GM18520 (cell line): ENCODE measurements at regions not wholly inside any gene's neighbourhood (a gene's known extent, or its start where the extent isn't known, plus 50 kb on each side); places are given as distances from the start of the nearest gene placed in this dataset.

Source experiments
- ATAC-seq: cut with Tn5 transposase; IDR thresholded peaks from one replicate; pipeline ENCODE4 v1.9.1; 2021; ENCODE audit not compliant: unreplicated experiment

GRCh38 chr18:8962855-8963635 is 139.5 kb upstream of the NDUFV2 start:
- no peak for ATAC-seq

- ATAC-seq, result no peak
These were observed 138.6 kb upstream of the NDUFV2 start for GRCh38 chr18:8963876-8964275.

- no peak for ATAC-seq
These were observed 137.1 kb upstream of the NDUFV2 start for GRCh38 chr18:8965398-8965797.

- no peak for ATAC-seq
These were observed 135.7 kb upstream of the NDUFV2 start for GRCh38 chr18:8966821-8967220.

GRCh38 chr18:8967573-8967972 is 134.9 kb upstream of the NDUFV2 start:
- ATAC-seq, result no peak

GRCh38 chr18:8969639-8970390 is 132.7 kb upstream of the NDUFV2 start:
- ATAC-seq, result no peak

- no peak for ATAC-seq
These were observed 131.7 kb upstream of the NDUFV2 start for GRCh38 chr18:8970843-8971242.

GRCh38 chr18:8972116-8972515 is 130.4 kb upstream of the NDUFV2 start:
- no peak for ATAC-seq

GRCh38 chr18:8974279-8974678 is 128.2 kb upstream of the NDUFV2 start:
- no peak for ATAC-seq

GRCh38 chr18:8974696-8975095 is 127.8 kb upstream of the NDUFV2 start:
- ATAC-seq, result no peak

GRCh38 chr18:8975624-8976023 is 126.9 kb upstream of the NDUFV2 start:
- no peak for ATAC-seq

- no peak for ATAC-seq
These were observed 125.9 kb upstream of the NDUFV2 start for GRCh38 chr18:8976606-8977005.

GRCh38 chr18:8977166-8977565 is 125.3 kb upstream of the NDUFV2 start:
- ATAC-seq, result no peak

GRCh38 chr18:8977701-8978100 is 124.8 kb upstream of the NDUFV2 start:
- ATAC-seq, result no peak

- ATAC-seq, result no peak
These were observed 124.1 kb upstream of the NDUFV2 start for GRCh38 chr18:8978394-8978793.

GRCh38 chr18:8979258-8979988 is 123.1 kb upstream of the NDUFV2 start:
- no peak for ATAC-seq

GRCh38 chr18:8980496-8980895 is 122.0 kb upstream of the NDUFV2 start:
- ATAC-seq, result no peak

- ATAC-seq, result no peak
These were observed 121.6 kb upstream of the NDUFV2 start for GRCh38 chr18:8980918-8981317.

- ATAC-seq, result no peak
These were observed 119.9 kb upstream of the NDUFV2 start for GRCh38 chr18:8982416-8983183.

GRCh38 chr18:8983195-8983594 is 119.3 kb upstream of the NDUFV2 start:
- ATAC-seq, result no peak

- no peak for ATAC-seq
These were observed 118.3 kb upstream of the NDUFV2 start for GRCh38 chr18:8984131-8984721.
